ENCODE measurements at regions not wholly inside any gene's neighbourhood (a gene's known extent, or its start where the extent isn't known, plus 50 kb on each side); places are given as distances from the start of the nearest gene placed in this dataset.

DNA sequence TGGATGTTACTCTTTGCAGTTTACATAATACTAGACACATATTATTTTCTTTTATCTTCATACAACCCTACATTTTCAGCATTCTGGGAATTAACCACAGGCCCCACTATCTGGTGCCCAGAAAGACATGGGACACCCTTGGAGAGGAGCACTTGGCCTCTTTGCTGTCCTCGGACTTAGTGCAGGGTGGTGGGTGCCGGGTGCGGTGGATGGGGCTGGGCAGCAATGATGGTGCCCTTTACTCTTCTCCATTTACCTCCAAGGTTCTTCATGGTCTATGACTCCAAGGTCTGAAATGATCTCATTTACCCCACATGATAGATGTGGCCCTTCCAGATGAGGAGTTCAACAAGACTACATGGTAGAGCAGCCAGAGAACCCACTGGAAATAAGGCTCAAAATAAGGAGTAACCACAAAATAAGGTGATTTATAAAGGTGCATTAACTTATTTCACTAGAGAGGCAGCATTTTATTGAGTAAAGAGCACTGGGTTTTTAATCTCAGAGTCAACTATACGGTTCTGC, 56.2 kb upstream of the IGFBP3 start:
- Histone ChIP-seq H3K27me3 (no peaks in the 10 kb centered on the region), H3K9me3 (replicated peaks in 1 of 11) (peaks cover 0 to 3% (median 0%) of the 10 kb centered on the region in 11 experiments; a peak in 1 of 22 replicates), H3K36me3 (no peaks in the 10 kb centered on the region), H4K20me1 (no peaks in the 10 kb centered on the region), H3K27ac (peak overlapping the region in 1 of 11 experiments; percentile 82; a peak in 1 of 22 replicates), H3K4me1 (peaks cover 0 to 25% (median 18%) of the 10 kb centered on the region in 10 experiments; a peak in 15 of 20 replicates), H3K4me2 (peak overlapping the region in 5 of 11 experiments; percentile 63 to 85 (median 72); a peak in 8 of 22 replicates), H3K9ac (no peak overlapping the region), H3K4me3 (no peak overlapping the region)
- TF ChIP-seq Cebpa-rat (IDR thresholded peaks at IDR 0.05), result no peak

DNA sequence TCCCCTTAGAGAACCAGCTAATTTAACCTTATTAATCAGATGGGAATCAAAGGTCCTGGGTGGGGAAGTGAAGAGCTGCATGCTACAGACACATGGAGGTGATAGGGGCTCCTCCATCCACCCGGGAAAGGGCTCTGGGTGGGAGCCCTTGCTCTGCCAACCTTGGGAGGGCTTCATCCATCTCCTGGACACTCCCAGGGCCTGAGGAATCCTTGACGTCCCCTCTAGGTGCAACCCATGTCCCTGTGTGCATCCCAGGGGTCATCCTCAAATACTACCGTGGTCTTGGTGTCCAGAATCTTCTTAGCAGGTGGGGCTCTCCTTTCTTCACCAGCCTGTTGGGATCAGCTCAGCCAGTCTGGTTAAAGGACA, 55.4 kb upstream of the IGFBP3 start:
- Histone ChIP-seq H4K20me1 (no peaks in the 10 kb centered on the region), H3K9ac (no peak overlapping the region), H3K4me1 (peaks cover 0 to 25% (median 18%) of the 10 kb centered on the region in 10 experiments; a peak in 15 of 20 replicates), H3K9me3 (replicated peaks in 1 of 11) (no peaks in the 10 kb centered on the region), H3K4me2 (no peak overlapping the region), H3K27me3 (no peaks in the 10 kb centered on the region), H3K27ac (no peak overlapping the region), H3K36me3 (no peaks in the 10 kb centered on the region), H3K4me3 (no peak overlapping the region)
- no peak for TF ChIP-seq Cebpa-rat (IDR thresholded peaks at IDR 0.05)

DNA sequence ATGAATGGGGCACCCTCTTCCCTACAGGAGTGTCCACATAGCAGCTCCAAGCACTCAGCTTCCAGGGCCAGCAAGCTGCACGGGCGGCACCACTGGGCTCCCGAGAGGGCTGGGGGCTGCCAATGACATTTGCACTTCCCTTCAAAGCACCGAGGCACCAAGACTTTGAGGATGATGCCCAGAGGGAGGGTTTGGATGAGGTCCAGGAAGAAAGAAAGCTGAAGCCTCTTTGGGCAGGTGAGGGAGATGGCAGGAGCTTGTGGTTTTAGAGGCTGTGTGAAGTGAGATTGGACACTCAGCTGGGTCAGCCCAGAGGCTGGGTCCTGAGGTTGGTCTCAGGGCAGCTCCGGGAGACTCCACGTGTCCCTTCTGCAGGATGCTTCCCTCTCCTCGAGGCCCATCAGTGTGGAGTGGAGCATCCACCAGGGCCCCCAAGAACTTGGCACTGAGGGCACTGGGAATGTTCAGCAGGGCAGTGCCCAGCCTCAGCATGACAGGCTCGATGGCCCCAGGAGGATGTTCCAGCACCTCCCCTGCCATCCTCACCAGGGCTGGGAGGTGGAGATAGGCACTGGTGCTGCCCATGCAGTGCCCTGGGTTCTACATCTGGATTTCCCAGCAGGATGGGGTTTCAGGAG, 54.9 kb upstream of the IGFBP3 start:
- peaks cover 0 to 23% (median 17%) of the 10 kb centered on the region in 10 experiments; a peak in 15 of 20 replicates for H3K4me1 ChIP-seq
- H3K4me2 ChIP-seq, result peak overlapping the region in 2 of 11 experiments; percentile 20 to 26; a peak in 1 of 22 replicates
- no peaks in the 10 kb centered on the region for H4K20me1 ChIP-seq
- no peaks in the 10 kb centered on the region for H3K36me3 ChIP-seq
- H3K27me3 ChIP-seq, result no peaks in the 10 kb centered on the region
- H3K4me3 ChIP-seq, result no peak overlapping the region
- H3K9me3 ChIP-seq (replicated peaks in 1 of 11), result no peaks in the 10 kb centered on the region
- no peak for TF ChIP-seq Cebpa-rat (IDR thresholded peaks at IDR 0.05)
- H3K9ac ChIP-seq, result no peak overlapping the region
- H3K27ac ChIP-seq, result no peak overlapping the region

DNA sequence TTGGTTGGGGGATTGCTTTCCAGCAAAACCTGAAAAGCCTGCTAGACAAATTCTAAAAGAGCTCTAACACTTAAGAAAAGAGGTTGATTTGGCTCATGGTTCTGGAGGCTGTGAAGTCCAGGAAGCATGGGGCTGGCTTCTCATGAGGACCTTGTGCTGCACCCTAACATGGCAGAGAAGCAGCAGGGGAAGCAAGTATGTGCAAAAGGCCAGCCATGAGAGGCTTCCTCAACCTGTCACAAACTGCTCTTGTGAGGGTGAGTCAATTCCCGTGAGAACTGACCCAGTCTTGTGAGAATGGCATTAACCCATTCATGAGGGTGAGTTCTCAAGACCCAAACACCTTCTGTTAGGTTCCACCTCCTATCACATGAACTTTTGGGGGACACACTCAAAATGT, 54.3 kb upstream of the IGFBP3 start:
- no peaks in the 10 kb centered on the region for H4K20me1 ChIP-seq

DNA sequence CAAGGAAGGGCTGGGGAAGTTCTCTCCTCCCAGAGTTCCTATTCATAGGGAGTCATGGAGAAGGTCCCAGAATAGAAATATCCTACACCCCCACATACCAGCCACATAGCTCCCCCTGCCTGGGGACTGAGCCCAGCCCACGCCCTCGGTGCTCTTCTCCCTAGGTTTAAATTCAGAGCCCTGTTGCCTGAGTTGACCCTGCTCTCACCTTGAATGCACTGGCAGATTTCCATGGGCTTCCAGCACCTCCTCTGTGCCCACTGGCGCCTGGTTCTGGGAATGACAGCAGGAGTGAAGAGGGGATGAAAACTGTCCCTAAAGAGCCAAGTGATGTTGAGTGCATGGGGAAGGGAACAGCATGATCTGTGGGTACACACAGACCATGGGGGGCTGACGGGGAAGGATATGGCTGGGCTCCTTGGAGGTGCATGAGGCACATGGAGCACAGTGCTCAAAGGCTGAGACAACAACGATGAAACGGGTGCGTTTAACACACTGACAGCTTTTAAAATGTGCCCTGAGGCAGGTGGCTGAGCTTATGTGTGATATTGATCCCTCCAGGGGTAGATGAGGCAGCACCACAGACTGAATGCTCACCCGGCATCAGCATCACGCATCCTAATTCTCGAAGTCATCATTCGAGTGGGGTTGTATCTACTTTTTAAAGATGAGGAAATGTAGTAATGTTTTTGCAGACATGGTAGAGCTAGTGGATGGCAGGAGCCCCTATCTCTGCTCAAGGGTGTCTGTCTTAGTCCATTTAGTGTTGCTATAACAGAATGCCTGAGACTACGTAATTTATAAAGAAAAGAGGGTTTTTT, 53.7 kb upstream of the IGFBP3 start:
- H3K4me1 ChIP-seq, result peaks cover 0 to 22% (median 16%) of the 10 kb centered on the region in 10 experiments; a peak in 14 of 20 replicates
- no peaks in the 10 kb centered on the region for H3K36me3 ChIP-seq
- H3K9ac ChIP-seq, result no peak overlapping the region
- no peak overlapping the region for H3K4me3 ChIP-seq
- H4K20me1 ChIP-seq, result no peaks in the 10 kb centered on the region
- TF ChIP-seq Cebpa-rat (IDR thresholded peaks at IDR 0.05), result no peak
- no peaks in the 10 kb centered on the region for H3K9me3 ChIP-seq (replicated peaks in 1 of 11)
- no peaks in the 10 kb centered on the region for H3K27me3 ChIP-seq
- peak overlapping the region in 1 of 11 experiments; percentile 20; a peak in 1 of 22 replicates for H3K4me2 ChIP-seq
- H3K27ac ChIP-seq, result no peak overlapping the region

More for the DNA sequence above, 54.3 kb upstream of the IGFBP3 start:
- peaks cover 0 to 22% (median 16%) of the 10 kb centered on the region in 10 experiments; a peak in 14 of 20 replicates for H3K4me1 ChIP-seq
- no peaks in the 10 kb centered on the region for H3K27me3 ChIP-seq
- TF ChIP-seq Cebpa-rat (IDR thresholded peaks at IDR 0.05), result no peak
- H3K36me3 ChIP-seq, result no peaks in the 10 kb centered on the region
- H3K9me3 ChIP-seq (replicated peaks in 1 of 11), result no peaks in the 10 kb centered on the region
- no peak overlapping the region for H3K27ac ChIP-seq
- peak overlapping the region in 2 of 11 experiments; percentile 20 to 26; a peak in 1 of 22 replicates for H3K4me2 ChIP-seq
- no peak overlapping the region for H3K4me3 ChIP-seq
- no peak overlapping the region for H3K9ac ChIP-seq

DNA sequence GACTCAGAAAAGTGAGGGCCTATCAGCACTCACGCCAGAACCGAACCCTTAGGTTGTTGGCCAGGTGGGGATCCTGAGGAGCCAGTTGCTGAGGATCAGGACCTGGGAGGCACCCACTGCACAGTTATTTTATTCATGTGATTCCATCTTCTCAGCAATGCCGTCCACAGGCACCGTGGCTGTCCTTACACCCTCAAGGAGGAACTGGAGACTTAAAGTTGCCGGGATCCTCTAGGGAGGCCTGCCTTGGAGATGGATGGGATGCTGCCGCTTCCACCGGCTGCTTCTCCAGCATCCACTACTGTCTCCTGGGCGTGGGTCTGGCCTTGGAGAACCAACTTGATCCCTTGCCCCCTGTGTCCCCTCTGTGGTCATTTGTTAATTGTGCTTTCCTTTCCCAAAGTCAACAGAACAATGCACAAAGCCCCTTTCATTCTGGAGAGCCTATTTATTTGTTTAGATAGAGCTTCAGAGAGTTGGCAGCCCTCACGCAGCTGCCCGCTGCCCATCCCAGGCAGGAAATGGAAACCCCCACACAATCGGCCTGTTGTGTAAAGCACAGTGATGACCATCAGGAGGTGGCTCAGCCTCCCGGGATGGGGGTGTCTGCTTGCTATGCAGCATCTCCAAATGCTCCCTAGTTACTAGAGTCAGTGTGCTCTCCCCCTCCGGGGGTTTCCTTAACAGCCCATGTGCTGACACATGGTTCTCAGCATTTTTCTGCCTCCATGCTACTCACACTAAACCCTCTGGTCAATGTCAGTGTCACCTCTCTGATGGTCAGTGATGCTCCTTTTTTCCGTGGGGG, 52.9 kb upstream of the IGFBP3 start:
- Histone ChIP-seq H3K4me3 (no peak overlapping the region), H3K9me3 (replicated peaks in 1 of 11) (no peaks in the 10 kb centered on the region), H3K9ac (no peak overlapping the region), H4K20me1 (no peaks in the 10 kb centered on the region), H3K27ac (no peak overlapping the region), H3K27me3 (no peaks in the 10 kb centered on the region), H3K4me2 (no peak overlapping the region), H3K4me1 (peaks cover 0 to 20% (median 15%) of the 10 kb centered on the region in 10 experiments; a peak in 14 of 20 replicates), H3K36me3 (no peaks in the 10 kb centered on the region)
- TF ChIP-seq Cebpa-rat (IDR thresholded peaks at IDR 0.05), result no peak

DNA sequence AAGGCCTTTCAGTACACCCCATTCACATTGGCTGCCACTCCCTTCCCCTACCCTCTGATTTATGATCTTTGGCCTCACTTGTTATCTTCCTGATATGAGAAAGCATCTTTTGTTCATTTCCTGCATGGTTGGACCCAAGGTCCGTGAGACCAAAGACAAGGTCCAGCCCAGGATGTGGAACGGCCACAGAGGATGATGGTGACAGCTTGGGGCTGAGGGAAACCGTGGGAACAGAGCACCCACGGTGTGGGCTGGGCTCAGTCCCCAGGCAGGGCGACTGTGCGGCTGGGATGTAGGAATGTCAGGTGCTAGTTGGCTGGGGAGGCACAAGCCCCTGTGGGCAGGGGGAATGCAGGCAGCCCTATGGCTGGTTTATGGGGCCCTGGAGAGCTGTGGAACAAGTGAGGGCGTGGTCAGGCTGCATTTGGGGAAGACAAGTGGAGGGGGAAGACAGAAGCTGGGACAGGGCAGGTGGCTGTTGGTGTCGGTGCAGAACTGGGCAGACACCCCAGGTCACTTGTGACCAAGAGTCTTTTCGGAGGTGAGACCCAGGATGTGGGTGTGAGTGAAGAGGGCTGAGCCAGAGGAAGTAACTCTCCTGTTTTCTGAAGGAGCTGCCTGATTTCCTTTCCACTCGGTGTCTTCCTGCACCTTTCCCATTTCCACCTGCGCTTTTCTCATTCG, 51.7 kb upstream of the IGFBP3 start:
- H3K36me3 ChIP-seq, result no peaks in the 10 kb centered on the region

DNA sequence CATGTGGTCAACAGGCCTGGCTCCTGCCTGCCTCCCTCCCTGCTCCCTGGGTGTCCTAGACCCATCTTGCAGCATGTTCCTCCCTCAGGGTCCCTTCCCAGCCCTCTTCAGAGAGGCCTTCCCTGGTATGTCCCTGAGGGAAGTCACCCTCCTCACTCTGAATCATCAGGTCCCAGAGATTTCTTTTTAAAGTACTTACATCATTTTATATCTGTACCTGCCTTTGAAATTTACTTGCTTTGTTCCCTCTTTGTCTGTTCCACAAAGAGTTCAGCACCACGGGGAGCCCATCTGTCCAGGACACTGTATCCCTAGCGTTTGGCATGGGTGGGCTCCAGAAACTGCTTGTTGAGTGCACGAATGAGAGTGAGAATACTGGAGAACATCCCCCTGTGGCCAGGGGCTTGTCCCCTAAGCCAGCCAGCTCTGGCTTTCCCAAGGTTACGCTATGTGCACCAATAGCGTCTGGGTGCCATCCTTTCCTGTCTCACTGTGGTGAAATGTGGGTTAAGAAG, 50.6 kb upstream of the IGFBP3 start:
- H3K4me2 ChIP-seq, result no peak overlapping the region
- no peak overlapping the region for H3K27ac ChIP-seq
- no peak overlapping the region for H3K4me3 ChIP-seq
- no peaks in the 10 kb centered on the region for H3K27me3 ChIP-seq
- H4K20me1 ChIP-seq, result no peaks in the 10 kb centered on the region
- H3K36me3 ChIP-seq, result no peaks in the 10 kb centered on the region
- no peak overlapping the region for H3K9ac ChIP-seq
- peaks cover 0 to 3% (median 0%) of the 10 kb centered on the region in 10 experiments; a peak in 2 of 20 replicates for H3K4me1 ChIP-seq
- no peak for TF ChIP-seq Cebpa-rat (IDR thresholded peaks at IDR 0.05)
- H3K9me3 ChIP-seq (replicated peaks in 1 of 11), result no peaks in the 10 kb centered on the region

More for the DNA sequence above, 51.7 kb upstream of the IGFBP3 start:
- H3K4me3 ChIP-seq, result no peak overlapping the region
- H4K20me1 ChIP-seq, result no peaks in the 10 kb centered on the region
- peaks cover 0 to 8% (median 3%) of the 10 kb centered on the region in 10 experiments; a peak in 12 of 20 replicates for H3K4me1 ChIP-seq
- H3K4me2 ChIP-seq, result no peak overlapping the region
- H3K27ac ChIP-seq, result no peak overlapping the region
- H3K9me3 ChIP-seq (replicated peaks in 1 of 11), result no peaks in the 10 kb centered on the region
- no peaks in the 10 kb centered on the region for H3K27me3 ChIP-seq
- H3K9ac ChIP-seq, result no peak overlapping the region
- no peak for TF ChIP-seq Cebpa-rat (IDR thresholded peaks at IDR 0.05)
